Gastrocnemius medialis (tissue), 4 donors: ENCODE measurements at regions not wholly inside any gene's neighbourhood (a gene's known extent, or its start where the extent isn't known, plus 50 kb on each side); places are given as distances from the start of the nearest gene placed in this dataset.

Experiments used
- ATAC-seq, 2 donors: fragments of 150-250 bp; one replicate each; pipeline ENCODE4 v1.9.1; 2016
- DNase-seq, 2 donors: peaks; one replicate each; pipeline ENCODE4 v3.0.0-alpha.2; 2019
- H3K27ac ChIP-seq, 4 donors: fragments of 200-600 bp; sonication (generic); 1 replicate in 1 of 4; 2 replicates in 3 of 4; pipeline ENCODE4 v1.5.1; 2016 to 2018; ENCODE audit warnings: mild to moderate bottlenecking in 2 of 4, moderate library complexity in 1 of 4
- H3K27me3 ChIP-seq, 3 donors: fragments of 200-600 bp; sonication (generic) in 2 of 3; 1 replicate in 1 of 3; 2 replicates in 2 of 3; pipeline versions ENCODE4 v1.5.1 to v1.6.0; 2016 to 2019; ENCODE audit warnings: mild to moderate bottlenecking in 1 of 3, moderate library complexity in 1 of 3
- H3K36me3 ChIP-seq, 2 donors: fragments of 200-600 bp; sonication (generic) in 1 of 2; one replicate each; pipeline ENCODE4 v1.5.1; 2017 to 2018
- H3K4me1 ChIP-seq, 2 donors: fragments of 200-600 bp; sonication (generic) in 1 of 2; one replicate each; pipeline ENCODE4 v1.5.1; 2016 to 2017; ENCODE audit warnings: mild to moderate bottlenecking in 2 of 2
- H3K4me3 ChIP-seq, 4 donors: fragments of 200-600 bp; sonication (generic) in 3 of 4; 1 replicate in 1 of 4; 2 replicates in 3 of 4; pipeline ENCODE4 v1.5.1; 2016 to 2019; ENCODE audit warnings: mild to moderate bottlenecking in 2 of 4
- H3K9me3 ChIP-seq, 3 donors: fragments of 200-600 bp; sonication (generic) in 2 of 3; 1 replicate in 1 of 3; 2 replicates in 2 of 3; pipeline ENCODE4 v1.5.1; 2016 to 2019
- POLR2A ChIP-seq, 2 donors: fragments of 450-650 bp; IDR thresholded peaks; one replicate each; pipeline ENCODE4 v1.6.1; 2017; ENCODE audit warnings: antibody characterized with exemption in 2 of 2, mild to moderate bottlenecking in 2 of 2, moderate library complexity in 2 of 2
- in situ Hi-C, 4 donors: fragments of 200-750 bp; cut with MboI; loops; one replicate each; pipeline versions ENCODE4 v1.15.0 to v1.8.0; 2017; ENCODE audit warnings: low sequenced_read_pairs in 4 of 4
- intact Hi-C: fragments of 100-400 bp; cut with DNase I; formaldehyde crosslinking; loops from one replicate; pipeline ENCODE4 v1.15.1; 2023; ENCODE audit warnings: low total_unique reads
- TF ChIP-seq, protein P1 (sequence below), 5 experiments: fragments of 450-650 bp in 3 of 5; fragments of 200-600 bp in 2 of 5; sonication (generic) in 2 of 5; IDR thresholded peaks in 4 of 5; conservative IDR thresholded peaks in 1 of 5; 1 replicate in 4 of 5; 2 replicates in 1 of 5; pipeline ENCODE4 v1.5.1; 2016 to 2019; ENCODE audit warnings: antibody characterized with exemption in 5 of 5, mild to moderate bottlenecking in 3 of 5, moderate library complexity in 3 of 5

DNA sequence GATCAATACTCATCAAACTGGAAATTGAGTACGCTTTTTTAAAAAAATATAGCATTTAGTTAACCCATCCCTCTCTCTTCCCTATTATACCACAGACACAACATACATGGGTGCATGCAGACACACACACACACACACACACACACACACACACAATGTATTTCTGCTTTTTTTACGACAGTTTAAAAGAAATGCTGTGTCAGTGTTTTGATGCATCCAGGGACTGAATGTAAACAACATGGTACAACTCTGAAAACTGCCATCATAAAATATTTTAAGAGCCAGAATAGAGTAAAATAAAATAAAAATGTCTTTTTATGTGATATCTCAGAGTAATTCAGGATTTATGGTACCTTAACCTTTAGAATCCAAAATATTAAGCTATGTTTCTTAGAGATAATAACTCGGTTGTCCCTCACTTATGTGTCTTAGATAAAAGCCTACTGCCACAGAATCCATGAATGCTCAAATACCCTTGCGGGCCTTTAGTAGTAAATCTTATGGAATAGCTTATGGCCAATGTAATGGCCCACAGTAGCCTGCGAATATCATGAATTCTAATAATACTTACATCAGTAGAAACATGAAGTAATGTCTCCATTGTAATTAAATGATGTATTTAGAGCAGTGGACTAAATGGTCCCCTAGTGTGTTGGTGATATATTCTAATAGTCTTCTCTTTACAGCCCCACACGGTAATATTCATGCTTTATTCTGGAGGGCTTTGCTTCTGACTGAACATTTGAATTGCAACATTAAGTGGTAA lies 251.6 kb upstream of the FIGN start:
- DNase-seq (no peak), ATAC-seq (no peak)
- H3K36me3 ChIP-seq: no peaks in the 10 kb centered on the region
- H3K9me3 ChIP-seq: no peaks in the 10 kb centered on the region
- H3K27ac ChIP-seq: no peak overlapping the region
- H3K4me1 ChIP-seq: no peaks in the 10 kb centered on the region
- intact Hi-C loops: no loop called here
- H3K4me3 ChIP-seq: no peak overlapping the region
- TF ChIP-seq, protein P1, sequence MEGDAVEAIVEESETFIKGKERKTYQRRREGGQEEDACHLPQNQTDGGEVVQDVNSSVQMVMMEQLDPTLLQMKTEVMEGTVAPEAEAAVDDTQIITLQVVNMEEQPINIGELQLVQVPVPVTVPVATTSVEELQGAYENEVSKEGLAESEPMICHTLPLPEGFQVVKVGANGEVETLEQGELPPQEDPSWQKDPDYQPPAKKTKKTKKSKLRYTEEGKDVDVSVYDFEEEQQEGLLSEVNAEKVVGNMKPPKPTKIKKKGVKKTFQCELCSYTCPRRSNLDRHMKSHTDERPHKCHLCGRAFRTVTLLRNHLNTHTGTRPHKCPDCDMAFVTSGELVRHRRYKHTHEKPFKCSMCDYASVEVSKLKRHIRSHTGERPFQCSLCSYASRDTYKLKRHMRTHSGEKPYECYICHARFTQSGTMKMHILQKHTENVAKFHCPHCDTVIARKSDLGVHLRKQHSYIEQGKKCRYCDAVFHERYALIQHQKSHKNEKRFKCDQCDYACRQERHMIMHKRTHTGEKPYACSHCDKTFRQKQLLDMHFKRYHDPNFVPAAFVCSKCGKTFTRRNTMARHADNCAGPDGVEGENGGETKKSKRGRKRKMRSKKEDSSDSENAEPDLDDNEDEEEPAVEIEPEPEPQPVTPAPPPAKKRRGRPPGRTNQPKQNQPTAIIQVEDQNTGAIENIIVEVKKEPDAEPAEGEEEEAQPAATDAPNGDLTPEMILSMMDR (IDR thresholded peaks at IDR 0.05 in 4 of 5, conservative IDR thresholded peaks at IDR 0.05 in 1 of 5): no peak
- no peak for TF ChIP-seq POLR2A (IDR thresholded peaks at IDR 0.05)
- in situ Hi-C loops: no loop called here
- H3K27me3 ChIP-seq: no peaks in the 10 kb centered on the region

DNA sequence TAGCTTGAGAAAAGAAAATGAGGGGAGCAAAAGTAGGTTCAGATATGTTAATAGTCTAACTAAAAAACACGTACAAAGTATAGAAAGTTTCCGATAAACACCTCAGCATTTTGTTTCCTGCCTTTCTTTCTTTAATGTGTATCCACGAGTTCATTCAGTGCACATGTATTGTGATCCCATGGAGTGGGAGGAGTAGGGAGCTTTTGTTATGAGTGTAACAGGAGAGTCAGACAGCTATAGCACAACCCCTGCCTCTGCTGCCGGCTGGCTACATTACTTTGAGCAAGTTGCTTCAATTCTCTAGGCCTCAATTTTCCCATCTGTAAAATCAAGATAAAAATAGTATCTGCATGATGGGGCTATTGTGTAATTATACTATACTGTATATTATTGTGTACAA lies 249.2 kb upstream of the FIGN start:
- Histone ChIP-seq H3K36me3 (no peaks in the 10 kb centered on the region), H3K27me3 (no peaks in the 10 kb centered on the region), H3K9me3 (no peaks in the 10 kb centered on the region), H3K27ac (no peak overlapping the region), H3K4me1 (no peaks in the 10 kb centered on the region), H3K4me3 (no peak overlapping the region)
- TF ChIP-seq, protein P1 (IDR thresholded peaks at IDR 0.05 in 4 of 5, conservative IDR thresholded peaks at IDR 0.05 in 1 of 5): no peak
- TF ChIP-seq POLR2A (IDR thresholded peaks at IDR 0.05): no peak
- DNase-seq (no peak), ATAC-seq (no peak)
- in situ Hi-C loops: no loop called here
- intact Hi-C loops: no loop called here

DNA sequence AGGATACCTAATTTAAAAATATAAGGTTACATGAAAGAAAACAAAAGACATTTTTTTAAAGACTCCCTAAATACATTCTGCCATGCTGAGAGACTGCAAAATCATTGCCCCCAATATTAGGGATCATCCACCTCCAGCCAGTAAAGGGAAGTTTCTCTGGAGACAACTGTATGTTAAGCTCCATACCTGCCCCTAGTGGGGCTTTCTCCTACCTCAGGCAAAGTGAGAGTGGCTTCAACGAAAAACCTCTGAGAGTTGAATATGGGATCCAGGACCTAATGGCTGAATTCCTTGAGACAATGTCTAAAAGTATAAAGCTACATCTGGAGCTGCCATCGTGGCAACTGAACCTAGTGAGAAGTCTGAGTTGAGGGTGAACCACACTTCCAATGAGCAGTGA lies 248.1 kb upstream of the FIGN start:
- Histone ChIP-seq H3K9me3 (no peaks in the 10 kb centered on the region), H3K4me3 (no peak overlapping the region), H3K36me3 (no peaks in the 10 kb centered on the region), H3K27ac (no peak overlapping the region), H3K27me3 (no peaks in the 10 kb centered on the region), H3K4me1 (no peaks in the 10 kb centered on the region)
- no peak for TF ChIP-seq POLR2A (IDR thresholded peaks at IDR 0.05)
- TF ChIP-seq, protein P1 (IDR thresholded peaks at IDR 0.05 in 4 of 5, conservative IDR thresholded peaks at IDR 0.05 in 1 of 5): no peak
- DNase-seq: no peak
- in situ Hi-C loops: no loop called here
- intact Hi-C loops: no loop called here
- no peak for ATAC-seq

DNA sequence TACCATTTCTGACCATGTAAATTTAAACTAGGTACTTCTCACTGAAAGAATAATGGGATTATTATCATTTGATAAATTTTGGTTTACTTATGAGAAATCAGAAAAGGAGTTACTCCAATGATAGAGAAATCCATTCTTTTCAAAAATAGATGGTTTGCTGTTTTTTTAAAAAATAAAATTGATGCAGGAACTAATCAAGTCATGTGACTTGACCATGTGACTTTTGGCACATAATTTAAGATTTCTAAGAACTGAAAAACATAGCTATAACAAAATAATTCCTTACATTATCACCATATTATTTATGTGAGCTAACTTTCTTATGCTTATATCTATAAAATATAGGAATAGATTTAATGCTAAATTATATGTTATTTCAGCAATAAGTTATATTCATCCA lies 247.1 kb upstream of the FIGN start:
- DNase-seq: no peak
- TF ChIP-seq POLR2A (IDR thresholded peaks at IDR 0.05): no peak
- TF ChIP-seq, protein P1 (IDR thresholded peaks at IDR 0.05 in 4 of 5, conservative IDR thresholded peaks at IDR 0.05 in 1 of 5): no peak
- Histone ChIP-seq H3K36me3 (no peaks in the 10 kb centered on the region), H3K27ac (no peak overlapping the region), H3K27me3 (no peaks in the 10 kb centered on the region), H3K4me3 (no peak overlapping the region), H3K9me3 (no peaks in the 10 kb centered on the region), H3K4me1 (no peaks in the 10 kb centered on the region)
- in situ Hi-C loops (no loop called here), intact Hi-C loops (no loop called here)
- ATAC-seq: no peak

DNA sequence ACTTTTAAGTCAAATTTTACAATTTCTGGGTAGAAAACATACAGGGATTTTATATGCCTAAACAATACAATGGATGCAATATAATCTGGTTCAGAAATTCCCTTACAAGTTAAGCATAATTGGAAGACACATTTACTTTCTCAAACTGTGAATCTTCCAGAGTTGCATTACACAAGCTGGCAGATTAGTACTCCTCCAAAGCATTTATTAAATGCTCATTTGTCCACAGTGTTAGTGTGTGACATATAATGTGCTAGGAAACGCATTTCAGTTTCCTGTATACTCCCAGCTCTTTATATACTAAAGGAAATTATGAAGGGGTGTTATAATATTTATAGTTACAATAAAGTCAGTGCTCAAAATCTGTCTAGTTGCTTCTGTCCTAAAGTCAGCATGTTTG lies 239.0 kb upstream of the FIGN start:
- H3K27ac ChIP-seq: no peak overlapping the region
- intact Hi-C loops (no loop called here), in situ Hi-C loops (no loop called here)
- no peak overlapping the region for H3K4me3 ChIP-seq
- no peaks in the 10 kb centered on the region for H3K36me3 ChIP-seq
- DNase-seq (no peak), ATAC-seq (no peak)
- no peaks in the 10 kb centered on the region for H3K27me3 ChIP-seq
- H3K9me3 ChIP-seq: no peaks in the 10 kb centered on the region
- H3K4me1 ChIP-seq: no peaks in the 10 kb centered on the region
- no peak for TF ChIP-seq POLR2A (IDR thresholded peaks at IDR 0.05)
- TF ChIP-seq, protein P1 (IDR thresholded peaks at IDR 0.05 in 4 of 5, conservative IDR thresholded peaks at IDR 0.05 in 1 of 5): no peak
